A549 (cell line): ENCODE measurements at regions not wholly inside any gene's neighbourhood (a gene's known extent, or its start where the extent isn't known, plus 50 kb on each side); places are given as distances from the start of the nearest gene placed in this dataset.

Source experiments
- CEBPB ChIP-seq, 2 experiments: fragments of >200 bp in 1 of 2; sonication (Bioruptor Twin) in 1 of 2; formaldehyde crosslinking in 1 of 2; IDR thresholded peaks; 2 replicates each; pipeline ENCODE4 v1.6.1; 2012 to 2016
- CHD2 ChIP-seq: fragments of 150-350 bp; IDR thresholded peaks from 2 replicates; pipeline ENCODE4 v1.6.1; 2014; ENCODE audit warnings: low read length; ENCODE audit not compliant: partially characterized antibody
- JUNB ChIP-seq: fragments of >200 bp; sonication (Bioruptor Twin); formaldehyde crosslinking; IDR thresholded peaks from 2 replicates; pipeline ENCODE4 v1.6.1; 2016
- POLR2A ChIP-seq: IDR thresholded peaks from 2 replicates; pipeline ENCODE4 v1.6.1; 2012; ENCODE audit warnings: mild to moderate bottlenecking, low read length
- SMC3 ChIP-seq: fragments of >200 bp; sonication (Bioruptor Twin); formaldehyde crosslinking; IDR thresholded peaks from 3 replicates; pipeline ENCODE4 v1.6.1; 2018; ENCODE audit warnings: inconsistent platforms

DNA sequence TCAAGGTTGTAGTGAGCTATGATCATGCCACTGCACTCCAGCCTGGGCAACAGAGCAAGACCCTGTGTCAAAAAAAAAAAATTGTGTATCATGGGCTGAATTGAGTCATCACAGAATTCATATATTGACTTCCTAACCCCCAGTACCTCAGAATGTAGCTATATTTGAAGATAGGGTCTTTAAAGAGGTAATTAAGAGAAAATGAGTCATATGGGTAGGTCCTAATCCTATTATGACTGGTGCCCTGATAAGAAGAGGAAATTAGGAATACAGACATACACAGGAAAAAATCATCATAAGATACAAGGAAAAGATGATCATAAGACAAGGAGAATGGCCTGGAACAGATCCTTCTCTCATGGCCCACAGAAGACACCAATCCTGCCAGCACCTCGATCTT lies 466.4 kb upstream of the ACVR2A start:
- TF ChIP-seq POLR2A (no peak), CHD2 (no peak), JUNB (no peak), SMC3 (no peak), CEBPB (IDR thresholded peaks at IDR 0.05) (no peak)
